CD14-positive monocyte (primary cell): ENCODE measurements at regions not wholly inside any gene's neighbourhood (a gene's known extent, or its start where the extent isn't known, plus 50 kb on each side); places are given as distances from the start of the nearest gene placed in this dataset.

ENCODE experiments used
- DNase-seq, 3 donors: peaks; one replicate each; pipeline ENCODE4 v3.0.0-alpha.2; 2011 to 2022
- H2AFZ ChIP-seq: 2 replicates; pipeline ENCODE4 v1.6.0; 2012; ENCODE audit warnings: mild to moderate bottlenecking, low read depth, low read length, inconsistent platforms; ENCODE audit not compliant: insufficient read depth, poor library complexity, severe bottlenecking
- H3K27ac ChIP-seq, 2 donors: 1 replicate in 1 of 2; 2 replicates in 1 of 2; pipeline ENCODE4 v1.5.1; 2012 to 2013; ENCODE audit warnings: low read length in 2 of 2, control low read depth in 1 of 2, inconsistent platforms in 1 of 2, low read depth in 1 of 2, mild to moderate bottlenecking in 1 of 2
- H3K27me3 ChIP-seq, 2 donors: one replicate each; pipeline versions ENCODE4 v1.6.0 to v1.6.1; 2011 to 2013; ENCODE audit warnings: low read length in 2 of 2; ENCODE audit not compliant: control insufficient read depth in 2 of 2, insufficient read depth in 2 of 2
- H3K36me3 ChIP-seq, 2 donors: replicated peaks in 1 of 2; 1 replicate in 1 of 2; 2 replicates in 1 of 2; pipeline versions ENCODE4 v1.5.1 to v1.6.1; 2012 to 2013; ENCODE audit warnings: low read length in 2 of 2, control low read depth in 1 of 2, inconsistent platforms in 1 of 2, mild to moderate bottlenecking in 1 of 2; ENCODE audit not compliant: insufficient read depth in 2 of 2, control insufficient read depth in 1 of 2
- H3K4me1 ChIP-seq, 2 donors: 1 replicate in 1 of 2; 2 replicates in 1 of 2; pipeline versions ENCODE4 v1.5.1 to v1.6.1; 2012 to 2013; ENCODE audit warnings: low read length in 2 of 2, control low read depth in 1 of 2, inconsistent platforms in 1 of 2, mild to moderate bottlenecking in 1 of 2, moderate library complexity in 1 of 2; ENCODE audit not compliant: insufficient read depth in 2 of 2, control insufficient read depth in 1 of 2
- H3K4me2 ChIP-seq: replicated peaks from 2 replicates; pipeline ENCODE3; 2012; ENCODE audit warnings: low read length, moderate library complexity, mild to moderate bottlenecking; ENCODE audit not compliant: poor library complexity, severe bottlenecking; ENCODE audit errors: extremely low read depth
- H3K4me3 ChIP-seq, 3 experiments: fragments of 200-600 bp in 1 of 3; sonication (generic) in 1 of 3; replicated peaks in 1 of 3; 1 replicate in 2 of 3; 2 replicates in 1 of 3; pipeline ENCODE4 v1.5.1; 2011 to 2013; ENCODE audit warnings: low read length in 3 of 3, mild to moderate bottlenecking in 3 of 3, control low read depth in 2 of 3, low read depth in 2 of 3, inconsistent platforms in 1 of 3, moderate library complexity in 1 of 3
- H3K79me2 ChIP-seq: 2 replicates; pipeline ENCODE4 v1.6.0; 2012; ENCODE audit warnings: mild to moderate bottlenecking, control low read depth, inconsistent platforms, low read length, moderate library complexity; ENCODE audit not compliant: insufficient read depth
- H3K9ac ChIP-seq: 2 replicates; pipeline ENCODE4 v1.6.0; 2017; ENCODE audit warnings: low read length, mild to moderate bottlenecking; ENCODE audit not compliant: insufficient read depth, poor library complexity, severe bottlenecking
- H3K9me3 ChIP-seq, 2 donors: replicated peaks in 1 of 2; 1 replicate in 1 of 2; 2 replicates in 1 of 2; pipeline versions ENCODE4 v1.5.1 to v1.6.1; 2012 to 2013; ENCODE audit warnings: low read length in 2 of 2, control low read depth in 1 of 2; ENCODE audit not compliant: control insufficient read depth in 1 of 2, insufficient read depth in 1 of 2
- H4K20me1 ChIP-seq: 2 replicates; pipeline ENCODE4 v1.6.0; 2012; ENCODE audit warnings: mild to moderate bottlenecking, low read length, control low read depth, moderate library complexity; ENCODE audit not compliant: insufficient read depth
- H3K27ac Mint-ChIP-seq, 7 donors: one replicate each; pipeline ENCODE4 v1.8.0; 2020; ENCODE audit warnings: mild to moderate bottlenecking in 7 of 7, mixed read lengths in 7 of 7, moderate library complexity in 6 of 7, inconsistent platforms in 2 of 7
- H3K27me3 Mint-ChIP-seq, 3 donors: one replicate each; pipeline ENCODE4 v1.8.0; 2021 to 2022; ENCODE audit warnings: low read depth in 3 of 3, mild to moderate bottlenecking in 3 of 3, mixed read lengths in 3 of 3, moderate library complexity in 3 of 3, inconsistent platforms in 1 of 3
- H3K36me3 Mint-ChIP-seq, 2 donors: one replicate each; pipeline ENCODE4 v1.8.0; 2020; ENCODE audit warnings: mixed read lengths in 2 of 2, inconsistent platforms in 1 of 2, mild to moderate bottlenecking in 1 of 2
- H3K4me1 Mint-ChIP-seq: one replicate; pipeline ENCODE4 v1.8.0; 2020; ENCODE audit warnings: mild to moderate bottlenecking, mixed read lengths
- H3K4me3 Mint-ChIP-seq, 2 donors: one replicate each; pipeline ENCODE4 v1.8.0; 2020; ENCODE audit warnings: mild to moderate bottlenecking in 2 of 2, mixed read lengths in 2 of 2, moderate library complexity in 1 of 2
- H3K9me3 Mint-ChIP-seq, 7 donors: one replicate each; pipeline ENCODE4 v1.8.0; 2020 to 2022; ENCODE audit warnings: mixed read lengths in 7 of 7, mild to moderate bottlenecking in 6 of 7, moderate library complexity in 6 of 7, inconsistent platforms in 2 of 7
- WGBS: methylation state at CpG from one replicate; pipeline ENCODE4 v1.1.5; 2013; ENCODE audit warnings: missing lambda C conversion rate; ENCODE audit not compliant: insufficient coverage; 5-methylcytosine and 5-hydroxymethylcytosine counted together
- intact Hi-C, 2 donors: fragments of 100-400 bp; cut with micrococcal nuclease; formaldehyde crosslinking; loops; one replicate each; pipeline versions ENCODE4 v1.15.0 to v1.15.1; 2023
- TF ChIP-seq, protein P1 (sequence below): fragments of 200-600 bp; IDR thresholded peaks from one replicate; pipeline ENCODE4 v1.8.0; 2022; ENCODE audit warnings: antibody characterized with exemption, mild to moderate bottlenecking

DNA sequence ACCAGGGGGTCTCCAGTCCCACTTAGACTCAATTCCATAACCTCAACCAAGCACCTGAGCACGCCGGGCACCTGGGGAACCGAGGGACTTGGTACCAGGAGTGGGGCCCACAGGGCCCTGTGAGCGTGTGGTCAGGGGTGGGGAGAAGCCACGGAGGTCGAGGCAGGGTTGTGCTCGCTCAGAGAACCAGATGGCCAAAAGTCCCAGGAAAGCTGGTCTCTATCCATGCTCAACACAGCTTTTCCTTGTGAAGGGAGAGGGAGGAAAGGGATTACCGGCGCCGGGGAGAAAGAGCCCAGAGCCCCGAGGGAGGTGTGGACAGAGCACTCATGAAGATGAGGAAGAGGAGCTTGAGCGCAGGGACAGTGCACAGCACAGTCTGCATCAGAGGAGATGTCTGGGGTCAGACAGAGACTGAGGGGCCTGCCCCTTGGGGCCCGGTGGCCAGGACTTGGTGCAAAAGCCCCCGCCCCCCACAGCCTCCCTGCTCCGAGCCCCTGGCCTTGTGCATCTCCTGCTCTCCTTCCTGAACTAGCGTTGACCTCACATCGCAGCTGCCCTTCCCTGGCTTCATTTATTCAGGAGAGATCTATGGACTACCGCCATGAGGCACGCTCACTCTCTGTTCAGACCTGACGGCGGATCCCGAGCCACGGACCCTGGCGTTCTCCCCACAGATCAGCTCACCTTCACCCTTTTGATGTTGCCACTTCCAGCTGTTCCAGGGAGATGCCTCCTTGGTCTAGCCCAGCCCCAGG, 355.4 kb upstream of the TNRC6C start:
- intact Hi-C loops, result no loop called here
- Histone ChIP-seq H3K4me1 (no peaks in the 10 kb centered on the region), H3K9ac (no peak overlapping the region), H3K4me2 (no peak overlapping the region), H4K20me1 (no peaks in the 10 kb centered on the region), H3K9me3 (no peaks in the 10 kb centered on the region), H2AFZ (no peak overlapping the region), H3K27ac (no peak overlapping the region), H3K36me3 (no peaks in the 10 kb centered on the region), H3K4me3 (no peak overlapping the region), H3K27me3 (no peaks in the 10 kb centered on the region), H3K79me2 (no peaks in the 10 kb centered on the region)
- H3K4me3 Mint-ChIP-seq, result no peak overlapping the region
- H3K27me3 Mint-ChIP-seq, result peaks cover 0 to 5% (median 0%) of the 10 kb centered on the region in 3 donors
- H3K27ac Mint-ChIP-seq, result no peak overlapping the region
- WGBS, result 96% methylated on average over 13 of the region's 24 CpGs
- TF ChIP-seq, protein P1, sequence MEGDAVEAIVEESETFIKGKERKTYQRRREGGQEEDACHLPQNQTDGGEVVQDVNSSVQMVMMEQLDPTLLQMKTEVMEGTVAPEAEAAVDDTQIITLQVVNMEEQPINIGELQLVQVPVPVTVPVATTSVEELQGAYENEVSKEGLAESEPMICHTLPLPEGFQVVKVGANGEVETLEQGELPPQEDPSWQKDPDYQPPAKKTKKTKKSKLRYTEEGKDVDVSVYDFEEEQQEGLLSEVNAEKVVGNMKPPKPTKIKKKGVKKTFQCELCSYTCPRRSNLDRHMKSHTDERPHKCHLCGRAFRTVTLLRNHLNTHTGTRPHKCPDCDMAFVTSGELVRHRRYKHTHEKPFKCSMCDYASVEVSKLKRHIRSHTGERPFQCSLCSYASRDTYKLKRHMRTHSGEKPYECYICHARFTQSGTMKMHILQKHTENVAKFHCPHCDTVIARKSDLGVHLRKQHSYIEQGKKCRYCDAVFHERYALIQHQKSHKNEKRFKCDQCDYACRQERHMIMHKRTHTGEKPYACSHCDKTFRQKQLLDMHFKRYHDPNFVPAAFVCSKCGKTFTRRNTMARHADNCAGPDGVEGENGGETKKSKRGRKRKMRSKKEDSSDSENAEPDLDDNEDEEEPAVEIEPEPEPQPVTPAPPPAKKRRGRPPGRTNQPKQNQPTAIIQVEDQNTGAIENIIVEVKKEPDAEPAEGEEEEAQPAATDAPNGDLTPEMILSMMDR, result no peak
- H3K9me3 Mint-ChIP-seq, result peaks cover 0 to 4% (median 0%) of the 10 kb centered on the region in 7 donors
- no peak for DNase-seq
- peaks cover 9% of the 10 kb centered on the region for H3K4me1 Mint-ChIP-seq
- no peaks in the 10 kb centered on the region for H3K36me3 Mint-ChIP-seq

DNA sequence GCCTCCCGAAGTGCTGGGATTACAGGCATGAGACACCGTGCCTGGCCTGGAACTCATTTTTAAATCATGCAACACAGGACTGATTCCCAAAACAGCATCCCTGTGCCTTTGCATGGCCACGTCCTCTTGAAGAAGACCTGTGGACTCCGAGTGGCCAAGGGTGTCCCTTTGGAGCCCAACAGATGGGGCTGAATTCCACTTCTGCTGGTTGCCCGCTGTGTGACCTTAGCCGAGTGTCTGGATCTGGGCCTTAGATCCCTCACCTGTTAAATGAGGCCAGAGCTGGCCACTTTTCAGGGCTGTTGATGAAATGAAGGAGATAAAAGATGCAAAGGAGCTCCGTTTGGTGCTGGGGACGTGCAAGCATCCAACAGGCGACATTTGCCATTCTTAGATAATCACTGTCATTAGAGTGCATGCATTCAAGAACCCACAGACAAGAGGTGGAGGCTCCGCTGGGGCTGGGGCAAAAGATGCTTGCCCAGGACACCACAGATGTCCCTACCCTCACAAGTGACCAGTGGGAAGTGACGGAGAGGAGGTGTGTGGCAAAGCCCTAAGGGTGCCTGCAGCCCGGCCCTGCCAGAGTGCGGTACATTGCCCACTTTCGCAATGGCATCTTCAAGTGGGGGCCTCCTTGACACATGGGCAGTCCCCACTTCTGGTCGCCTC, 354.1 kb upstream of the TNRC6C start:
- Mint-ChIP-seq H3K9me3 (peaks cover 0 to 2% (median 0%) of the 10 kb centered on the region in 7 donors), H3K27ac (no peak overlapping the region)
- H4K20me1 ChIP-seq, result no peaks in the 10 kb centered on the region

More for the DNA sequence above, 354.1 kb upstream of the TNRC6C start:
- Histone ChIP-seq H3K9me3 (no peaks in the 10 kb centered on the region), H3K27ac (no peak overlapping the region), H3K4me2 (no peak overlapping the region), H3K4me3 (no peak overlapping the region), H3K36me3 (no peaks in the 10 kb centered on the region), H3K79me2 (no peaks in the 10 kb centered on the region), H3K9ac (no peak overlapping the region), H2AFZ (no peak overlapping the region), H3K4me1 (no peaks in the 10 kb centered on the region), H3K27me3 (no peaks in the 10 kb centered on the region)
- peaks cover 0 to 3% (median 2%) of the 10 kb centered on the region in 3 donors for H3K27me3 Mint-ChIP-seq
- no peak overlapping the region for H3K4me3 Mint-ChIP-seq
- TF ChIP-seq, protein P1, result no peak
- no peak for DNase-seq
- whole genome bisulfite sequencing, result 85% methylated on average over 12 of the region's 15 CpGs
- peaks cover 9% of the 10 kb centered on the region for H3K4me1 Mint-ChIP-seq
- H3K36me3 Mint-ChIP-seq, result no peaks in the 10 kb centered on the region
- intact Hi-C loops, result no loop called here
